GM12875 (cell line): ENCODE measurements at regions not wholly inside any gene's neighbourhood (a gene's known extent, or its start where the extent isn't known, plus 50 kb on each side); places are given as distances from the start of the nearest gene placed in this dataset.

Experiments used
- H3K4me3 ChIP-seq: one replicate; pipeline ENCODE4 v1.5.1; 2011; ENCODE audit warnings: low read depth, low read length, control low read depth
- CTCF ChIP-seq: IDR thresholded peaks from 2 replicates; pipeline ENCODE4 v1.5.1; 2011; ENCODE audit warnings: low read depth, mild to moderate bottlenecking, control low read depth, inconsistent platforms, low read length, moderate library complexity, borderline replicate concordance; ENCODE audit not compliant: insufficient read depth

GRCh38 chrX:69050051-69050765 is 115.0 kb downstream of the PJA1 start:
- no peak for TF ChIP-seq CTCF
- no peak overlapping the region for H3K4me3 ChIP-seq

GRCh38 chrX:69046996-69047490 is 118.2 kb downstream of the PJA1 start:
- no peak overlapping the region for H3K4me3 ChIP-seq
- TF ChIP-seq CTCF: no peak

GRCh38 chrX:69045616-69046345 is 119.5 kb downstream of the PJA1 start:
- H3K4me3 ChIP-seq: no peak overlapping the region
- no peak for TF ChIP-seq CTCF

GRCh38 chrX:69038816-69039215 is 126.4 kb downstream of the PJA1 start:
- no peak for TF ChIP-seq CTCF
- H3K4me3 ChIP-seq: no peak overlapping the region

- no peak overlapping the region for H3K4me3 ChIP-seq
- TF ChIP-seq CTCF: no peak
These were observed 127.1 kb downstream of the PJA1 start for GRCh38 chrX:69038188-69038587.

- H3K4me3 ChIP-seq: no peak overlapping the region
- TF ChIP-seq CTCF: no peak
These were observed 127.5 kb downstream of the PJA1 start for GRCh38 chrX:69037786-69038185.
